ENCODE measurements at regions not wholly inside any gene's neighbourhood (a gene's known extent, or its start where the extent isn't known, plus 50 kb on each side); places are given as distances from the start of the nearest gene placed in this dataset.

DNA sequence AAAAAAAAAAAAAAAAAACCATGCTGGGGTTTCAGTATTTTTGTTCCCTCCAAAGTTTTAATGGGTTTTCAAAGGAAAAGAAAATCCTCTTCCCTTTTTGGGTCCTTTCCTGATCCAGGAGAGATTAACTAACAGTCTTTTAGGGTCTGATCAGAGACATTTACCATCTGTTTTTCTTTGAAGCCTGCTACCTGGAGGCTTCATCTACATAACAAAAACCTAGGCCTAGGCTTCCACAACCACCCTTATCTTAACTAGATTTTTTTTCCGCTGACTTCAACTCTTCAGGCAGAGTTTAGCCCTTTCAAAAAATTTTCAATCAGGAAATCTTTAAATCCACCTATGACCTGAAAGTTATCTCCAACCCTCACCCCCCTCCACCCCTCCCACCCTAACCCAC is 154.7 kb downstream of the MBD2 start:
- TF ChIP-seq, protein P1, sequence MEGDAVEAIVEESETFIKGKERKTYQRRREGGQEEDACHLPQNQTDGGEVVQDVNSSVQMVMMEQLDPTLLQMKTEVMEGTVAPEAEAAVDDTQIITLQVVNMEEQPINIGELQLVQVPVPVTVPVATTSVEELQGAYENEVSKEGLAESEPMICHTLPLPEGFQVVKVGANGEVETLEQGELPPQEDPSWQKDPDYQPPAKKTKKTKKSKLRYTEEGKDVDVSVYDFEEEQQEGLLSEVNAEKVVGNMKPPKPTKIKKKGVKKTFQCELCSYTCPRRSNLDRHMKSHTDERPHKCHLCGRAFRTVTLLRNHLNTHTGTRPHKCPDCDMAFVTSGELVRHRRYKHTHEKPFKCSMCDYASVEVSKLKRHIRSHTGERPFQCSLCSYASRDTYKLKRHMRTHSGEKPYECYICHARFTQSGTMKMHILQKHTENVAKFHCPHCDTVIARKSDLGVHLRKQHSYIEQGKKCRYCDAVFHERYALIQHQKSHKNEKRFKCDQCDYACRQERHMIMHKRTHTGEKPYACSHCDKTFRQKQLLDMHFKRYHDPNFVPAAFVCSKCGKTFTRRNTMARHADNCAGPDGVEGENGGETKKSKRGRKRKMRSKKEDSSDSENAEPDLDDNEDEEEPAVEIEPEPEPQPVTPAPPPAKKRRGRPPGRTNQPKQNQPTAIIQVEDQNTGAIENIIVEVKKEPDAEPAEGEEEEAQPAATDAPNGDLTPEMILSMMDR (IDR thresholded peaks at IDR 0.05): no peak
- TF ChIP-seq POLR2A (IDR thresholded peaks at IDR 0.05) (no peak), POLR2AphosphoS5 (IDR thresholded peaks at IDR 0.05) (no peak)
